ENCODE measurements at regions not wholly inside any gene's neighbourhood (a gene's known extent, or its start where the extent isn't known, plus 50 kb on each side); places are given as distances from the start of the nearest gene placed in this dataset.
"Not testable (repeated sequence)": the region's sequence is repeated elsewhere in the genome, so short reads cannot be mapped to it uniquely, and the experiment has no call there.

DNA sequence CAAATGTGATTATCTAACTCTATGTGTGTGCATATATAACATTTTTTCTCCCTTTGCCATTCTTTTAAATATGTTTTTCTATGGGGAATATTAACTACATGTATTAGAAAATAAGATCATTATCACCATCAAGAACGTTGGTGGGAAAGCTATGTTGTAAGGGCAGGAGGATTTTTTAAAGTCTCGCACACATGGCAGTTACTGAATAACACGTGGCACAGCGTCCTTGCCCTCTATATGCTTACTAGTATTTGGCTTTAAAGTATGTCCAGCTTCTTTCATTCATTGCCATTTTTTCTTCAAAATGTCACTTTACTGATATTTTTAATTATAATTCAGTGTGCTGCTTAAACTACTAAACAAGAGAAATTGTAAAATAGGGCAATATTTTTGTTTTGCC, 944.3 kb downstream of the SOCS6 start:
- Histone ChIP-seq H3K27me3 (no peaks in the 10 kb centered on the region), H3K36me3 (no peaks in the 10 kb centered on the region), H3K4me3 (no peak overlapping the region), H3K27ac (no peak overlapping the region), H3K9me3 (ENCODE audit: low read depth) (no peaks in the 10 kb centered on the region), H2AFZ (replicated peaks) (no peak overlapping the region), H3K4me1 (no peaks in the 10 kb centered on the region), H3K79me2 (ENCODE audit: low read depth) (no peaks in the 10 kb centered on the region), H3F3A (ENCODE audit: low read depth) (no peaks in the 10 kb centered on the region), H4K20me1 (ENCODE audit: low read depth) (no peaks in the 10 kb centered on the region), H3K4me2 (no peak overlapping the region), H3K9ac (no peak overlapping the region)
- no peak overlapping the region for H3K27ac Mint-ChIP-seq
- no peaks in the 10 kb centered on the region for H3K27me3 Mint-ChIP-seq (ENCODE audit: insufficient read depth, low read depth)
- H3K9me3 Mint-ChIP-seq, result no peaks in the 10 kb centered on the region
- DNase-seq (ENCODE audit: low spot score), result no peak
- no peaks in the 10 kb centered on the region for H3K36me3 Mint-ChIP-seq
- no peak overlapping the region for H3K4me3 Mint-ChIP-seq
- TF ChIP-seq, protein P1, sequence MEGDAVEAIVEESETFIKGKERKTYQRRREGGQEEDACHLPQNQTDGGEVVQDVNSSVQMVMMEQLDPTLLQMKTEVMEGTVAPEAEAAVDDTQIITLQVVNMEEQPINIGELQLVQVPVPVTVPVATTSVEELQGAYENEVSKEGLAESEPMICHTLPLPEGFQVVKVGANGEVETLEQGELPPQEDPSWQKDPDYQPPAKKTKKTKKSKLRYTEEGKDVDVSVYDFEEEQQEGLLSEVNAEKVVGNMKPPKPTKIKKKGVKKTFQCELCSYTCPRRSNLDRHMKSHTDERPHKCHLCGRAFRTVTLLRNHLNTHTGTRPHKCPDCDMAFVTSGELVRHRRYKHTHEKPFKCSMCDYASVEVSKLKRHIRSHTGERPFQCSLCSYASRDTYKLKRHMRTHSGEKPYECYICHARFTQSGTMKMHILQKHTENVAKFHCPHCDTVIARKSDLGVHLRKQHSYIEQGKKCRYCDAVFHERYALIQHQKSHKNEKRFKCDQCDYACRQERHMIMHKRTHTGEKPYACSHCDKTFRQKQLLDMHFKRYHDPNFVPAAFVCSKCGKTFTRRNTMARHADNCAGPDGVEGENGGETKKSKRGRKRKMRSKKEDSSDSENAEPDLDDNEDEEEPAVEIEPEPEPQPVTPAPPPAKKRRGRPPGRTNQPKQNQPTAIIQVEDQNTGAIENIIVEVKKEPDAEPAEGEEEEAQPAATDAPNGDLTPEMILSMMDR (IDR thresholded peaks at IDR 0.05), result no peak
- TF ChIP-seq EZH2 (IDR thresholded peaks at IDR 0.05) (no peak), EZH2phosphoT487 (IDR thresholded peaks at IDR 0.05) (no peak)
- no peaks in the 10 kb centered on the region for H3K4me1 Mint-ChIP-seq

DNA sequence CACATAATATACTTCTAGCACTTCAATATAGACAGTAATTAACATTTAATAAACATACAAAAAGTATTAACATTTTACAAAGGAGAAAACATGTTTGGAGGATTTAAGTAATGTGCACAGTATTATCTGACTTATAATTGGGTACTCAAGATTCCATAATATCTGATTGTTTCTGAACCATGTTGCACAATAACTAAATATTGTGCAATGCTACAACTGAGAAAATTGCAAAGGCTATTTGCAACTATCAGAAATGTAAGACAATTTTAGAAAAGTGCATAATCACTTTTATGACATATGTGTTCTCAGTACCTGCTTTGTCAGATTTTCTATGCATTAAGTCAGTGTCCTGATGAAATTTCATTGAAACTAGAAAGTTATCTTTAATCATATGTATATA, 934.6 kb downstream of the SOCS6 start:
- Histone ChIP-seq H3K79me2 (ENCODE audit: low read depth) (no peaks in the 10 kb centered on the region), H3K9ac (no peak overlapping the region), H4K20me1 (ENCODE audit: low read depth) (no peaks in the 10 kb centered on the region), H3K4me2 (no peak overlapping the region), H3K27ac (no peak overlapping the region), H2AFZ (replicated peaks) (no peak overlapping the region), H3F3A (ENCODE audit: low read depth) (no peaks in the 10 kb centered on the region), H3K36me3 (no peaks in the 10 kb centered on the region), H3K27me3 (no peaks in the 10 kb centered on the region), H3K9me3 (ENCODE audit: low read depth) (no peaks in the 10 kb centered on the region), H3K4me3 (no peak overlapping the region), H3K4me1 (no peaks in the 10 kb centered on the region)
- Mint-ChIP-seq H3K27me3 (ENCODE audit: insufficient read depth, low read depth) (no peaks in the 10 kb centered on the region), H3K4me3 (no peak overlapping the region), H3K4me1 (no peaks in the 10 kb centered on the region), H3K27ac (no peak overlapping the region), H3K36me3 (no peaks in the 10 kb centered on the region), H3K9me3 (no peaks in the 10 kb centered on the region)
- DNase-seq (ENCODE audit: low spot score), result no peak
- TF ChIP-seq EZH2phosphoT487 (IDR thresholded peaks at IDR 0.05) (no peak), EZH2 (IDR thresholded peaks at IDR 0.05) (no peak)
- TF ChIP-seq, protein P1 (IDR thresholded peaks at IDR 0.05), result no peak

DNA sequence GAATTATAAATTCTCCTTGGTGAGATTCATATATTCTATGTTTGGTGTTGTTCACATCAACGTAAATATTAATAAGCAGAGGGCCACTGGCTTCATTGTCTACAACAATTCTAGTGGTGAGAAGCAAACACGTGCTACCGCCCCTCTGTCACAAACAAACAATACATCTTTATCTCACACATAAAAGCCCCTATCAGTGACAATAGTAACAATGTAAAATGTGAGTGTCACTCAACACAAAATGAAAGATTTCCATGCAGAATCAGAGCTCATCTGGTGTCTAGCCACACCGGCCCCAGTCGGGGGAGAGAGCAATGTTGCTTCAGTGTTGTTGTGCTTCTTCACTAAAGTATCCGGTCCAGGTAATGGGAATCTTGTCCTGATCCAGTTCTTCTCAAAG, 932.6 kb downstream of the SOCS6 start:
- no peaks in the 10 kb centered on the region for H3K9me3 Mint-ChIP-seq
- no peak overlapping the region for H3K27ac ChIP-seq

DNA sequence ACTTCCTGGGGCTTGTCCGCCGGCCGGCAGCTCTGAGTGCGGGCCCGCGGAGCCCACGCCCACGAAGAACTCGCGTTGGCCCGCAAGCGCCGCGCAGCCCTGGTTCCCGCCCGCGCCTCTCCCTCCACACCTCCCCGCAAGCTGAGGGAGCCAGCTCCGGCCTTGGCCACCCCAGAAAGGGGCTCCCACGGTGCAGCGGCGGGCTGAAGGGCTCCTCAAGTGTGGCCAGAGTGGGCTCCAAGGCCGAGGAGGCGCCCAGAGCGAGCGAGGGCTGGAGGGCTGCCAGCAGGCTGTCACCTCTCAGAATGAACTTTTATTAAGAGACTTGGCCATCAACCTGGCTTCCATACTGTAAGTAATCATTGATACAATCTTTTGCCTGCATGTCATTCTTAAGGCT, 923.9 kb downstream of the SOCS6 start:
- not testable (repeated sequence) for H3K9ac ChIP-seq; H3K79me2 ChIP-seq (ENCODE audit: low read depth); DNase-seq (ENCODE audit: low spot score); H3K36me3 Mint-ChIP-seq; H3K27me3 ChIP-seq; H3K9me3 Mint-ChIP-seq; H3F3A ChIP-seq (ENCODE audit: low read depth); H2AFZ ChIP-seq (replicated peaks); H3K4me2 ChIP-seq; H3K9me3 ChIP-seq (ENCODE audit: low read depth); H3K27ac ChIP-seq; H3K4me1 ChIP-seq; H3K4me3 ChIP-seq; H3K27me3 Mint-ChIP-seq (ENCODE audit: insufficient read depth, low read depth); H4K20me1 ChIP-seq (ENCODE audit: low read depth); H3K27ac Mint-ChIP-seq; H3K36me3 ChIP-seq; H3K4me3 Mint-ChIP-seq; H3K4me1 Mint-ChIP-seq

More for the DNA sequence above, 932.6 kb downstream of the SOCS6 start:
- no peaks in the 10 kb centered on the region for H3K27me3 ChIP-seq
- H3K4me1 Mint-ChIP-seq, result no peaks in the 10 kb centered on the region
- no peaks in the 10 kb centered on the region for H4K20me1 ChIP-seq (ENCODE audit: low read depth)
- H3K9me3 ChIP-seq (ENCODE audit: low read depth), result no peaks in the 10 kb centered on the region
- TF ChIP-seq, protein P1 (IDR thresholded peaks at IDR 0.05), result no peak
- TF ChIP-seq EZH2phosphoT487 (IDR thresholded peaks at IDR 0.05), result no peak
- no peaks in the 10 kb centered on the region for H3K27me3 Mint-ChIP-seq (ENCODE audit: insufficient read depth, low read depth)
- no peak overlapping the region for H3K4me3 Mint-ChIP-seq
- no peaks in the 10 kb centered on the region for H3K36me3 Mint-ChIP-seq
- H3K4me3 ChIP-seq, result no peak overlapping the region
- no peaks in the 10 kb centered on the region for H3F3A ChIP-seq (ENCODE audit: low read depth)
- no peaks in the 10 kb centered on the region for H3K79me2 ChIP-seq (ENCODE audit: low read depth)
- no peak for DNase-seq (ENCODE audit: low spot score)
- no peaks in the 10 kb centered on the region for H3K4me1 ChIP-seq
- H3K4me2 ChIP-seq, result no peak overlapping the region
- no peaks in the 10 kb centered on the region for H3K36me3 ChIP-seq
- H3K27ac Mint-ChIP-seq, result no peak overlapping the region
- no peak overlapping the region for H2AFZ ChIP-seq (replicated peaks)
- H3K9ac ChIP-seq, result no peak overlapping the region
